Common myeloid progenitor, CD34-positive (primary cell): ENCODE measurements at regions not wholly inside any gene's neighbourhood (a gene's known extent, or its start where the extent isn't known, plus 50 kb on each side); places are given as distances from the start of the nearest gene placed in this dataset.

ENCODE experiments used
- CTCF ChIA-PET: fragments of 350-600 bp; sonication (Branson Sonifier 250); formaldehyde crosslinking; loops from one replicate; lab custom pipeline; 2021; ENCODE audit warnings: antibody characterized with exemption; lab: Charles Lee
- POLR2A ChIA-PET: fragments of 350-600 bp; sonication (Branson Sonifier 250); formaldehyde crosslinking; loops from one replicate; lab custom pipeline; 2021; ENCODE audit warnings: antibody characterized with exemption; lab: Charles Lee
- DNase-seq, 3 donors: peaks; one replicate each; pipeline versions ENCODE4 v3.0.0 to v3.0.0-alpha.2; 2013
- H3K27ac ChIP-seq, 2 experiments: 1 replicate in 1 of 2; 2 replicates in 1 of 2; pipeline ENCODE4 v1.7.0; 2013; ENCODE audit warnings: inconsistent platforms in 2 of 2, low read length in 2 of 2, mild to moderate bottlenecking in 2 of 2, low read depth in 1 of 2, moderate library complexity in 1 of 2; ENCODE audit not compliant: severe bottlenecking in 2 of 2, insufficient read depth in 1 of 2, poor library complexity in 1 of 2
- H3K27me3 ChIP-seq, 5 experiments: replicated peaks in 2 of 5; 1 replicate in 3 of 5; 2 replicates in 2 of 5; pipeline versions ENCODE4 v1.6.1 to v1.7.0; 2013; ENCODE audit warnings: low read length in 4 of 5, mild to moderate bottlenecking in 2 of 5, moderate library complexity in 2 of 5, inconsistent platforms in 1 of 5; ENCODE audit not compliant: insufficient read depth in 5 of 5, control insufficient read depth in 4 of 5
- H3K36me3 ChIP-seq, 4 experiments: 1 replicate in 2 of 4; 2 replicates in 2 of 4; pipeline versions ENCODE4 v1.6.1 to v1.7.0; 2013; ENCODE audit warnings: low read length in 3 of 4, control low read depth in 1 of 4, mild to moderate bottlenecking in 1 of 4; ENCODE audit not compliant: control insufficient read depth in 4 of 4, insufficient read depth in 4 of 4
- H3K4me1 ChIP-seq, 4 experiments: 1 replicate in 3 of 4; 2 replicates in 1 of 4; pipeline versions ENCODE4 v1.6.1 to v1.7.1; 2013; ENCODE audit warnings: low read length in 3 of 4, mild to moderate bottlenecking in 3 of 4, control low read depth in 1 of 4, inconsistent platforms in 1 of 4, moderate library complexity in 1 of 4; ENCODE audit not compliant: control insufficient read depth in 4 of 4, insufficient read depth in 4 of 4; ENCODE audit errors: control extremely low read depth in 1 of 4
- H3K4me3 ChIP-seq, 7 experiments: 1 replicate in 4 of 7; 2 replicates in 3 of 7; pipeline versions ENCODE4 v1.5.1 to v1.7.0; 2013; ENCODE audit warnings: mild to moderate bottlenecking in 7 of 7, low read length in 6 of 7, moderate library complexity in 6 of 7, inconsistent platforms in 2 of 7, low read depth in 2 of 7, control low read depth in 1 of 7; ENCODE audit not compliant: insufficient read depth in 4 of 7, control insufficient read depth in 1 of 7; ENCODE audit errors: extremely low read depth in 1 of 7
- H3K9me3 ChIP-seq, 5 experiments: 1 replicate in 4 of 5; 2 replicates in 1 of 5; pipeline versions ENCODE4 v1.6.1 to v1.7.1; 2013; ENCODE audit warnings: low read length in 4 of 5, mild to moderate bottlenecking in 2 of 5, inconsistent platforms in 1 of 5, low read depth in 1 of 5, moderate library complexity in 1 of 5; ENCODE audit not compliant: control insufficient read depth in 4 of 5, insufficient read depth in 2 of 5; ENCODE audit errors: control extremely low read depth in 1 of 5
- WGBS: methylation state at CpG from one replicate; pipeline ENCODE4 v1.1.5; 2013; ENCODE audit not compliant: insufficient coverage; 5-methylcytosine and 5-hydroxymethylcytosine counted together

DNA sequence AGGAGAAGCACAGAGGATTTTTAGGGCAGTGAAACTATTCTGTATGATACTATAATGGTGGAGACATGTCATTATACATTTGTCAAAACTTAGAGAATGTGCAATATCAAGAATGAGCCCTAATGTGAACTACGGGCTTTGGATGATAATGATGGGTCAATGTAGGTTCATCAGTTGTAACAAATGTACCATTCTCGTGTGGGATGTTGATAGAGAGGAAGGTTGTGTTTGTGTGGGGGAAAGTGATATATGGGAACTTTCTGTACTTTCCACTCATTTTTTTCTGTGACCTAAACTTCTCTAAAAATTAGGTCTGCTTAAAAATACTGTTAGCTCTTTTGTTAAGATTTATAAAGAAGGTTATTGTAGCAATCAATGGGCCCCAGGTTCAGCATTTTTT lies 138.9 kb downstream of the SPATA31D1 start:
- Histone ChIP-seq H3K4me3 (no peak overlapping the region), H3K27ac (no peak overlapping the region), H3K36me3 (no peaks in the 10 kb centered on the region), H3K9me3 (no peaks in the 10 kb centered on the region), H3K27me3 (no peaks in the 10 kb centered on the region), H3K4me1 (peaks cover 0 to 18% (median 6%) of the 10 kb centered on the region in 4 experiments)
- POLR2A ChIA-PET: interaction anchor here (0.6 kb wide), 1 partner anchor 11 kb away, joined by 4 read pairs; no protein-coding TSS in a partner anchor
- no peak for DNase-seq
- CTCF ChIA-PET: interaction anchor here (1.5 to 1.7 kb wide), 2 partner anchors 15 to 23 kb away, joined by 3 to 5 read pairs; no protein-coding TSS in a partner anchor
- 67% methylated on average over 2 of the region's 2 CpGs for WGBS

DNA sequence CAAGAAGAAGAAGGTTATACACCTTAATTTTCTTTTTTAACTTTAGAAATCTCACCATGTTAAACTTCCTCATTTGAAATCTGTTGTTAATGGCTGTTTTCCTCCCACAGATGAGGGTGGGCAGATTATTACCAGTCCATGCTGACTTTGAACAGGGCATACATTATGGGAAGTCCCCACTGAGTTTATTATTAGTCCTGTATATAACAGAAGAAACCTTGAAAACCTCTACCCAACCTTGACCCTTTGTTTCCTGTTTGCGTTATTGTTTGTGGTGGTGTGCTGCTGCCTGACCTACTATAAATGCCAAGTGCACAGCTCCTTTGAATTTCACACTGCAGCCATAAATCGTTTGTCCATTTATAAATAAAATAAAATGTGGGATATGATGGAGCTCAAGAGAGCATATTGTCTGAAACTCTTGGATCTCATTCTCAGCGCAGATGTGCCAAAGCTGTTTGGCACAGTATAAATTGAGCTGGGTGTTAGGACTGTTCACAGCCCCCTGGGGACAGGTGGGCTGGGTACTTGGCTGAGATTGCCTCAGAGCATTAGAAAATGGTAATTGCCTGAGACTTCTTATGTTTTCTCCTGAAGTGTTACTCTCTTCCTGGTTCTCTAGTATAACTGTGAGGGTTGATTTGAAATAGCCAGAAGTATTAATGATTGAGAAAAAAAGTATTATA lies 139.6 kb downstream of the SPATA31D1 start:
- Histone ChIP-seq H3K36me3 (no peaks in the 10 kb centered on the region), H3K4me3 (peak overlapping the region in 1 of 7 experiments; percentile 23), H3K27ac (no peak overlapping the region), H3K9me3 (no peaks in the 10 kb centered on the region), H3K27me3 (no peaks in the 10 kb centered on the region), H3K4me1 (peaks cover 0 to 18% (median 6%) of the 10 kb centered on the region in 4 experiments)
- 91% methylated on average over 1 of the region's 3 CpGs for WGBS
- ChIA-PET POLR2A (interaction anchor here (0.7 kb wide), 1 partner anchor 778 kb away, joined by 3 read pairs; no protein-coding TSS in a partner anchor), CTCF (interaction anchor here (1.7 kb wide), 1 partner anchor 14 kb away, joined by 5 read pairs; no protein-coding TSS in a partner anchor)
- DNase-seq: peak; percentile 3 to 49 (median 35)

DNA sequence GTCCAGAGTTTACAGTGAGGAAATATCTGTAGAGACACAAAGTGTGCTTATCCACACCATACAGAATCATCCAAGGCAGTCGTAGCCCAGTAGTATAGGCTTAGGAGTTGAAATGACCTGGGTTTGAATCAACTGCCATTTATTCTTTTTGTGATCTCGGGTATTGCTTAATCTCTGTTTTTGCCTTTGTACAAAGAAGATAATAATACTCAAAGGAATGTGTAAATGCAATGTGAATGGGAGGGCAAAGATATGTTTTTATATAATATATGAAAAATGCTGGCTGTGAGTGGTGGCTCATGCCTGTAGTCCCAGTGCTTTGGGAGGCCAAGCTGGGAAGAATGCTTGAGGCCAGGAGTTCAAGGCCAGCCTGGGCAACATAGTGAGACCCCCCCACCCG lies 141.1 kb downstream of the SPATA31D1 start:
- POLR2A ChIA-PET: no interaction called here
- H3K27ac ChIP-seq: no peak overlapping the region
- WGBS: 90% methylated on average over 1 of the region's 3 CpGs
- no peak for DNase-seq
- no peak overlapping the region for H3K4me3 ChIP-seq
- no peaks in the 10 kb centered on the region for H3K9me3 ChIP-seq
- H3K27me3 ChIP-seq: no peaks in the 10 kb centered on the region
- CTCF ChIA-PET: no interaction called here
- H3K36me3 ChIP-seq: no peaks in the 10 kb centered on the region
- H3K4me1 ChIP-seq: peaks cover 0 to 18% (median 6%) of the 10 kb centered on the region in 4 experiments

DNA sequence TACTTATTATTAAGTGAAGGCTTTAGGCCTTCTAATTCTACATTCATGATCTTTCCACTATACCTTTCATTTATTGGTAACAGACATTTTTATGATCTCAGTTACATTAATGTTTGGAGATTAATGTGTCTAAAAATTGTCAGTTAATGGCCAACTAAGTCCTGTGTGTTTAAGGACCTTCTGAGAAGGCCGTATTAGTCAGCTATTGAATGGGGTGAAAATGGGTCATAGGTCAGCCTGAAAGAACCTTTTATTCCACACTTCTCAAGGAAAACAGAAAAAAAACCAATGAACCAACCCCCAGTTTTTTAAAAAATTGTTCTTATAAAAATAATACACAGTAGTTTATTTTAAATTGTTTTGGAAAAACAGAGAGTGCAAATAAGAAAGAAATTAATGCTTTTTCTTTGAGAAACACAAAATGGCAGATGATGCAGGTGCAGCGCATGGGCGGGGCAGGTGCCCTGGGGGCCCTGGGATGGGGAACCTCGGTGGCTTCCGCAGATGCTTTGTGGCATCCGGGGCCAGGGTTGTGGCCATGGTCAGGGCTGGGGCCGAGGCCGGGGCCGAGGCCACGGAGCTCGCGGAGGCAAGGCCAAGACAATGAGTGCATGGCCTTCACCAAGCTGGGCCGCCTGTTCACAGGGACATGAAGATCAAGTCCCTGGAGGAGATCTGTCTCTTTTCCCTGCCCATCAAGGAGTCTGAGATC lies 141.9 kb downstream of the SPATA31D1 start:
- no peaks in the 10 kb centered on the region for H3K9me3 ChIP-seq
- ChIA-PET CTCF (no interaction called here), POLR2A (no interaction called here)
- no peak for DNase-seq
- no peaks in the 10 kb centered on the region for H3K27me3 ChIP-seq
- H3K4me3 ChIP-seq: no peak overlapping the region
- no peaks in the 10 kb centered on the region for H3K36me3 ChIP-seq
- no peak overlapping the region for H3K27ac ChIP-seq
- peaks cover 0 to 18% (median 6%) of the 10 kb centered on the region in 4 experiments for H3K4me1 ChIP-seq
- WGBS: over 99% methylated on average over 12 of the region's 13 CpGs

DNA sequence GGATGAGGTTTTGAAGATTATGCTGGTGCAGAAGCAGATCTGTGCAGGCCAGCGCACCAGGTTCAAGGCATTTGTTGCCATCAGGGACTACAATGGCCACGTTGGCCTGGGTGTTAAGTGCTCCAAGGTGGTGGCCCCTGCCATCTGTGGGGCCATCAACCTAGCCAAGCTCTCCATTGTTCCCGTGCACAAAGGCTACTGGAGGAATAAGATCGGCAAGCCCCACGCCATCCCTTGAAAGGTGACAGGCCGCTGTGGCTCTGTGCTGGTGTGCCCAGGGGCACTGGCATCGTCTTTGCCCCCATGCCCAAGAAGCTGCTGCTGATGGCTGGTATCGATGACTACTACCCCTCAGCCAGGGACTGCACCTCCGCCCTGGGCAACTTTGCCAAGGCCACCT lies 142.5 kb downstream of the SPATA31D1 start:
- H3K27ac ChIP-seq: no peak overlapping the region
- H3K36me3 ChIP-seq: no peaks in the 10 kb centered on the region
- ChIA-PET POLR2A (no interaction called here), CTCF (interaction anchor here (0.7 kb wide), 1 partner anchor 1401 kb away, joined by 3 read pairs; no protein-coding TSS in a partner anchor)
- H3K27me3 ChIP-seq: no peaks in the 10 kb centered on the region
- H3K4me1 ChIP-seq: peaks cover 0 to 18% (median 6%) of the 10 kb centered on the region in 4 experiments
- H3K4me3 ChIP-seq: no peak overlapping the region
- DNase-seq: no peak
- WGBS: 97% methylated on average over 9 of the region's 9 CpGs
- peaks cover 0 to 2% (median 0%) of the 10 kb centered on the region in 5 experiments for H3K9me3 ChIP-seq

DNA sequence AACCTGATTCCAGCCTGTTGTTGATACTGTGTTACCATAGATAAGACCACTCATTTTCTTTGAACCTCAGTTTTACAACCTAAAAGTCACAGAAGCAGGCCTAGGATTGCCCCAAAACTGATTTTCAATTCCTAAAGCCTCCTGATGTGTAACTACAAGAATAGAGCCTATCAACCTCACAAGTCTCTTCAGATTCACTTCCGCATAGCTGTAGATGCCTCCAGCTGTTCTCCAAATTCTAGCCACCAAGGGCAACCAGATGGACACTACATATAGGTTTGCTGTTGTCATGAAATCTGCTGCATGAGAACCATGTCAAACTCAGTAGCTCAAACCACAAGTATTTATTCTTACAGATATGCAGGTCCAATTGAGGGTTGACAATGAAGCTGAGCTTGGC lies 143.5 kb downstream of the SPATA31D1 start:
- no peaks in the 10 kb centered on the region for H3K36me3 ChIP-seq
- ChIA-PET POLR2A (no interaction called here), CTCF (interaction anchor here (0.7 kb wide), 1 partner anchor 1402 kb away, joined by 3 read pairs; no protein-coding TSS in a partner anchor)
- H3K9me3 ChIP-seq: peaks cover 0 to 2% (median 0%) of the 10 kb centered on the region in 5 experiments
- H3K4me1 ChIP-seq: peaks cover 0 to 18% (median 6%) of the 10 kb centered on the region in 4 experiments
- H3K27ac ChIP-seq: no peak overlapping the region
- WGBS: 80% methylated on average over 1 of the region's 1 CpG
- no peak for DNase-seq
- no peak overlapping the region for H3K4me3 ChIP-seq
- H3K27me3 ChIP-seq: no peaks in the 10 kb centered on the region

DNA sequence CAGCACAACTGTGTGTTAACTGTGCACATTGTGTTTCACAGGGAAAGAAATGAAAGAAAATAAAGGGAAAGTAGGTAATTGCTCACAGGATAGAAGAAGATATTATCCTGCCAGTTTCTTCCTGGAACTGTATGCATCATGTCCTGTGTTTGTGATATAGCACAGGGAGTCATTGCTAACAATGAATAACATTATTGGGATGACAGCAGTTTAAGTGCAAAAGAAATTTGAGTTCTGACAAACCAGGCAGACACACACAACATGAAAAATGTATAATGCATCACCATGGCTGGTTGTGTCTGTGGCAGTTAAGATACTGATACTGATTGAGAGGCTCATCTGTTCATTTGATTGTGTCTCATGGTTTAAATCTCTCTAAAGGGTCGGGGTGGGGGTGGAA lies 145.4 kb downstream of the SPATA31D1 start:
- H3K9me3 ChIP-seq: peaks cover 0 to 2% (median 0%) of the 10 kb centered on the region in 5 experiments
- no peak for DNase-seq
- POLR2A ChIA-PET: no interaction called here
- no peak overlapping the region for H3K27ac ChIP-seq
- WGBS: 100% methylated on average over 1 of the region's 1 CpG
- CTCF ChIA-PET: no interaction called here
- no peaks in the 10 kb centered on the region for H3K36me3 ChIP-seq
- H3K4me3 ChIP-seq: no peak overlapping the region
- no peaks in the 10 kb centered on the region for H3K27me3 ChIP-seq
- peaks cover 0 to 2% (median 0%) of the 10 kb centered on the region in 4 experiments for H3K4me1 ChIP-seq
